ENCODE measurements at regions not wholly inside any gene's neighbourhood (a gene's known extent, or its start where the extent isn't known, plus 50 kb on each side); places are given as distances from the start of the nearest gene placed in this dataset.

GRCh38 chr2:6518361-6518760 lies 347.3 kb downstream of the CMPK2 start:
- DNase-seq (ENCODE audit: low read depth, low spot score) (no peak), ATAC-seq (no peak)
- H3K27ac ChIP-seq (ENCODE audit: low read length), result no peak overlapping the region
- TF ChIP-seq SIN3A (IDR thresholded peaks at IDR 0.05; ENCODE audit: borderline replicate concordance, insufficient read depth, low read depth, low read length) (no peak), TCF7L2 (IDR thresholded peaks at IDR 0.05; ENCODE audit: low read depth, low read length) (no peak), REST (IDR thresholded peaks at IDR 0.05; ENCODE audit: insufficient read depth in 1 of 2, low read depth in 2 of 2, low read length in 1 of 2) (no peak), POLR2AphosphoS5 (IDR thresholded peaks at IDR 0.05; ENCODE audit: low read depth, low read length) (no peak)
- TF ChIP-seq, protein P1, sequence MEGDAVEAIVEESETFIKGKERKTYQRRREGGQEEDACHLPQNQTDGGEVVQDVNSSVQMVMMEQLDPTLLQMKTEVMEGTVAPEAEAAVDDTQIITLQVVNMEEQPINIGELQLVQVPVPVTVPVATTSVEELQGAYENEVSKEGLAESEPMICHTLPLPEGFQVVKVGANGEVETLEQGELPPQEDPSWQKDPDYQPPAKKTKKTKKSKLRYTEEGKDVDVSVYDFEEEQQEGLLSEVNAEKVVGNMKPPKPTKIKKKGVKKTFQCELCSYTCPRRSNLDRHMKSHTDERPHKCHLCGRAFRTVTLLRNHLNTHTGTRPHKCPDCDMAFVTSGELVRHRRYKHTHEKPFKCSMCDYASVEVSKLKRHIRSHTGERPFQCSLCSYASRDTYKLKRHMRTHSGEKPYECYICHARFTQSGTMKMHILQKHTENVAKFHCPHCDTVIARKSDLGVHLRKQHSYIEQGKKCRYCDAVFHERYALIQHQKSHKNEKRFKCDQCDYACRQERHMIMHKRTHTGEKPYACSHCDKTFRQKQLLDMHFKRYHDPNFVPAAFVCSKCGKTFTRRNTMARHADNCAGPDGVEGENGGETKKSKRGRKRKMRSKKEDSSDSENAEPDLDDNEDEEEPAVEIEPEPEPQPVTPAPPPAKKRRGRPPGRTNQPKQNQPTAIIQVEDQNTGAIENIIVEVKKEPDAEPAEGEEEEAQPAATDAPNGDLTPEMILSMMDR (IDR thresholded peaks at IDR 0.05), result no peak
- no peaks in the 10 kb centered on the region for H3K27me3 ChIP-seq (ENCODE audit: control insufficient read depth, insufficient read depth, low read length)
- H3K9me3 ChIP-seq (ENCODE audit: control insufficient read depth, insufficient read depth, low read depth, low read length), result no peaks in the 10 kb centered on the region
- no peaks in the 10 kb centered on the region for H3K36me3 ChIP-seq (ENCODE audit: control insufficient read depth, insufficient read depth, low read length)
- H3K4me3 ChIP-seq (ENCODE audit: low read depth in 2 of 2, low read length in 2 of 2), result no peak overlapping the region
- intact Hi-C loops (cut with micrococcal nuclease; ENCODE audit: unreplicated experiment) (no loop called here), in situ Hi-C loops (cut with HindIII; ENCODE audit: low pct_unique_long_range_greater_than_20kb, low sequenced_read_pairs) (no loop called here)
- no TSS peak for BruUV-seq (replicated peaks)
- H3K4me1 ChIP-seq (ENCODE audit: control insufficient read depth, insufficient read depth, low read length), result no peaks in the 10 kb centered on the region
- ChIA-PET POLR2A (no interaction called here), CTCF (no interaction called here)

DNA sequence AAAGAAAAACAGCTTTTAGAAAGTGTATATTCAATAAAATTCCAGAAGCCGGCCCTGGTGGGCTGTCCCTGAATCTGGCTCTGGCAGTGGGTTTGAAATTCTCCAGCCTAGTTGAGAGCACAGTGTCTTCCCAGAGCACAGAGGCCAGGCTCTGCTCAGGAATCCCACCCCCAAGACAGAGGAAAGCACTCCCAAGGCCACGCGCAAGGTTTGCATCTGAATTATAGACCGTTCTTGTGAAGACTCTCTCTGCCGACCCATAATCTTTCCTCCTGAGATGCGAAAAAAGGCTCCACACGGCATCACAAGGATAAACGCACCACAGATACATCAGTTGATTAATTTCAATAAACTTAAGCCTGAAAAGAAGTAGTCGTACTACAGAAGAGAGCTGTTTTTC lies 342.2 kb downstream of the CMPK2 start:
- in situ Hi-C loops (cut with HindIII; ENCODE audit: low pct_unique_long_range_greater_than_20kb, low sequenced_read_pairs) (no loop called here), intact Hi-C loops (cut with micrococcal nuclease; ENCODE audit: unreplicated experiment) (no loop called here)
- no peaks in the 10 kb centered on the region for H3K9me3 ChIP-seq (ENCODE audit: control insufficient read depth, insufficient read depth, low read depth, low read length)
- no TSS peak for BruUV-seq (replicated peaks)
- H3K36me3 ChIP-seq (ENCODE audit: control insufficient read depth, insufficient read depth, low read length), result no peaks in the 10 kb centered on the region
- POLR2A ChIA-PET, result no interaction called here
- no peaks in the 10 kb centered on the region for H3K4me1 ChIP-seq (ENCODE audit: control insufficient read depth, insufficient read depth, low read length)
- TF ChIP-seq REST (IDR thresholded peaks at IDR 0.05; ENCODE audit: insufficient read depth in 1 of 2, low read depth in 2 of 2, low read length in 1 of 2), result no peak
- no peak for TF ChIP-seq TCF7L2 (IDR thresholded peaks at IDR 0.05; ENCODE audit: low read depth, low read length)
- TF ChIP-seq, protein P1 (IDR thresholded peaks at IDR 0.05), result no peak
- TF ChIP-seq POLR2AphosphoS5 (IDR thresholded peaks at IDR 0.05; ENCODE audit: low read depth, low read length), result no peak
- TF ChIP-seq SIN3A (IDR thresholded peaks at IDR 0.05; ENCODE audit: borderline replicate concordance, insufficient read depth, low read depth, low read length), result no peak
- ATAC-seq, result no peak
- H3K4me3 ChIP-seq (ENCODE audit: low read depth in 2 of 2, low read length in 2 of 2), result no peak overlapping the region
- CTCF ChIA-PET, result no interaction called here
- DNase-seq (ENCODE audit: low read depth, low spot score), result no peak
- no peak overlapping the region for H3K27ac ChIP-seq (ENCODE audit: low read length)
- H3K27me3 ChIP-seq (ENCODE audit: control insufficient read depth, insufficient read depth, low read length), result no peaks in the 10 kb centered on the region
